ENCODE measurements at regions not wholly inside any gene's neighbourhood (a gene's known extent, or its start where the extent isn't known, plus 50 kb on each side); places are given as distances from the start of the nearest gene placed in this dataset.

DNA sequence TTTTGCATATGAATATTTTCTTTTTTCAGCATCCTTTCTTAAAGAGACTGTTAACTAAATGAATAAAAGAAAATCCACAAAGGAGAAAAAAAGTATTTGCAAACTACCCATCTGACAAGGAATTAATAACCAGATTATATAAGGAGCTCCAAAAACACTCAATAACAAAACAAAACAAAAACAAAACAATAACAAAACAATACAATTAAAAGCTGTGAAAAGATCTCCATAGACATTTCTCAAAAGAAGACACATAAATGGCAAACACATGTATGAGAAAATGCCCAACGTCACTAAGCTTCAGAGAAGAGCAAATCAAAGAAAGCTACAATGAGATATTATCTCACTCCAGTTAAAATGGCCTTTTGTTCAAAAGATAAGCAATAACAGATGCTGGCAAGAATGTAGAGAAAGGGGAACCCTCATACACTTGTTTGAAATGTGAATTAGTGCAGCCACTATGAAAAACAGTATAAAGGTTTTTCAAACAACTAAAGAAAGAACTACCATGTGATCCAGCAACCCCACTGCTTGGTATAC is 1310.0 kb upstream of the EYS start:
- H3K4me1 ChIP-seq (ENCODE audit: low read length): no peaks in the 10 kb centered on the region
- no peak overlapping the region for H3K27ac ChIP-seq (ENCODE audit: low read length)
- no peak for TF ChIP-seq EZH2phosphoT487 (IDR thresholded peaks at IDR 0.05; ENCODE audit: low read depth)
- TF ChIP-seq, protein P1, sequence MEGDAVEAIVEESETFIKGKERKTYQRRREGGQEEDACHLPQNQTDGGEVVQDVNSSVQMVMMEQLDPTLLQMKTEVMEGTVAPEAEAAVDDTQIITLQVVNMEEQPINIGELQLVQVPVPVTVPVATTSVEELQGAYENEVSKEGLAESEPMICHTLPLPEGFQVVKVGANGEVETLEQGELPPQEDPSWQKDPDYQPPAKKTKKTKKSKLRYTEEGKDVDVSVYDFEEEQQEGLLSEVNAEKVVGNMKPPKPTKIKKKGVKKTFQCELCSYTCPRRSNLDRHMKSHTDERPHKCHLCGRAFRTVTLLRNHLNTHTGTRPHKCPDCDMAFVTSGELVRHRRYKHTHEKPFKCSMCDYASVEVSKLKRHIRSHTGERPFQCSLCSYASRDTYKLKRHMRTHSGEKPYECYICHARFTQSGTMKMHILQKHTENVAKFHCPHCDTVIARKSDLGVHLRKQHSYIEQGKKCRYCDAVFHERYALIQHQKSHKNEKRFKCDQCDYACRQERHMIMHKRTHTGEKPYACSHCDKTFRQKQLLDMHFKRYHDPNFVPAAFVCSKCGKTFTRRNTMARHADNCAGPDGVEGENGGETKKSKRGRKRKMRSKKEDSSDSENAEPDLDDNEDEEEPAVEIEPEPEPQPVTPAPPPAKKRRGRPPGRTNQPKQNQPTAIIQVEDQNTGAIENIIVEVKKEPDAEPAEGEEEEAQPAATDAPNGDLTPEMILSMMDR (IDR thresholded peaks at IDR 0.05; ENCODE audit: low read depth, low read length): no peak
- H2AFZ ChIP-seq (ENCODE audit: low read depth, low read length): no peak overlapping the region
- H3K9me3 ChIP-seq (ENCODE audit: insufficient read depth, low read length): no peaks in the 10 kb centered on the region
- no peaks in the 10 kb centered on the region for H3K27me3 ChIP-seq (ENCODE audit: low read depth, low read length)
- no peaks in the 10 kb centered on the region for H4K20me1 ChIP-seq (ENCODE audit: insufficient read depth, low read length)
- no peak overlapping the region for H3K9ac ChIP-seq (ENCODE audit: low read length)
- no peaks in the 10 kb centered on the region for H3K36me3 ChIP-seq (replicated peaks; ENCODE audit: low read depth, low read length)
- H3K4me2 ChIP-seq (ENCODE audit: low read length): no peak overlapping the region
- no peaks in the 10 kb centered on the region for H3K79me2 ChIP-seq (ENCODE audit: low read length)
- no peak overlapping the region for H3K4me3 ChIP-seq (ENCODE audit: low read length)

DNA sequence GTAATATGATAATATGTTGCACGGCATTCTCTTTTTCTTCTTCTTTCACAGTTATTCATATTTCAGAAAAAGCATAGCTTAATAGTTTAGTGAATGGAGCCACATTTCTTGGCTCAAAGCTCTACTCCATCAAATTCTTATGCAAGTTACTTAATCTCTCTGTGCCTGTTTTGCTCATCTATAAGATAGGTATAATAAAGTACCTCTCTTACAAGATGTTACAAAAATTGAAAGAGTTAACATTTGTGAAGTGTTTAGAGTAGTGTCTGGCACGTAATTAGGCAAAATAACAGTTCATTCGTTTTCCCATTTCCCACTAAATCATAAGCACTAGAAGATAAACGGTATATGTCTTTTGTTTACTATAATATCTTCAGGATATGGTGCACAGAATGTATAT is 1304.4 kb upstream of the EYS start:
- TF ChIP-seq, protein P1 (IDR thresholded peaks at IDR 0.05; ENCODE audit: low read depth, low read length): no peak
- TF ChIP-seq EZH2phosphoT487 (IDR thresholded peaks at IDR 0.05; ENCODE audit: low read depth): no peak
- H3K27me3 ChIP-seq (ENCODE audit: low read depth, low read length): no peaks in the 10 kb centered on the region
- no peak overlapping the region for H3K9ac ChIP-seq (ENCODE audit: low read length)
- no peak overlapping the region for H3K27ac ChIP-seq (ENCODE audit: low read length)
- no peak overlapping the region for H3K4me3 ChIP-seq (ENCODE audit: low read length)
- no peaks in the 10 kb centered on the region for H3K4me1 ChIP-seq (ENCODE audit: low read length)
- H4K20me1 ChIP-seq (ENCODE audit: insufficient read depth, low read length): no peaks in the 10 kb centered on the region
- no peaks in the 10 kb centered on the region for H3K36me3 ChIP-seq (replicated peaks; ENCODE audit: low read depth, low read length)
- H3K79me2 ChIP-seq (ENCODE audit: low read length): no peaks in the 10 kb centered on the region
- no peak overlapping the region for H3K4me2 ChIP-seq (ENCODE audit: low read length)
- no peaks in the 10 kb centered on the region for H3K9me3 ChIP-seq (ENCODE audit: insufficient read depth, low read length)
- H2AFZ ChIP-seq (ENCODE audit: low read depth, low read length): no peak overlapping the region

DNA sequence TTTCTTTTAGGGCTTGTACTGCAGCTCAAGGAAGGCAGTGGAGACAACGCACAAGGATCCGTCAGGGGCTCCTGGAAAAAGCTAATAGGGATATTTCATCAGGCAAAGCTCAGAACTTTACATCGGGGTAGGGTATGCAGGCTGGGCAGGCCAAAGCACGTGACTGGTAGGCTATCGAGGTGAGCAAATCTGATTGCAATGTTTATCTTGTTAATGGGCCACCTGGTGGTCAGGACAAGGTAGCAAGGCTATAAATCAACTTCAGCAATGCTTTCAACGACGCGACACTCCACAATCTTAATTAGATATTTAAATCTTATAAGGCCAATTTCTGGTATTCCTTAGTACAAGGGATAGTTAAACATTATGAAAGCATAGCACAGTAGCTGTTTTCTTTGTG is 1302.8 kb upstream of the EYS start:
- TF ChIP-seq, protein P1 (IDR thresholded peaks at IDR 0.05; ENCODE audit: low read depth, low read length): peak; percentile 48
- TF ChIP-seq EZH2phosphoT487 (IDR thresholded peaks at IDR 0.05; ENCODE audit: low read depth): no peak

DNA sequence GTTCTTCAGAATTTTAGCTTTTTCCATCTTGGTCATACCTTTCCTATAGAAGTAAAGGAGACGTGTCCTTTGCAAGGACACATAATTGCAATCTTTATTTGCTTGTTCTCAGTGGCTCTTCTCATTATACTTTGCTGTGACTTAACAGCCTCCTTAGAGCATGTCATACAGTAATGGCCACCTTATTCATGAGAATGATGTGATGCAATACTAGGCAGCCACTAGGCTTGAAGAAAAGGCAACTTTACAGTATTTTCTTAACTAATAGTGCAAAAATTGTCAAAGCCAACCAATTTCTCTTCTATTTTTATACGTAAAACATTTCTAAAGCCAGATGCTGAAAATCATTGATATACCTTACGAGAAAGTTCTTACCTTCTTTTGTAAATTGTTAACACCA is 1296.8 kb upstream of the EYS start:
- H3K79me2 ChIP-seq (ENCODE audit: low read length): no peaks in the 10 kb centered on the region
- TF ChIP-seq, protein P1 (IDR thresholded peaks at IDR 0.05; ENCODE audit: low read depth, low read length): no peak
- TF ChIP-seq EZH2phosphoT487 (IDR thresholded peaks at IDR 0.05; ENCODE audit: low read depth): no peak
- no peak overlapping the region for H3K4me3 ChIP-seq (ENCODE audit: low read length)
- no peaks in the 10 kb centered on the region for H3K27me3 ChIP-seq (ENCODE audit: low read depth, low read length)
- H4K20me1 ChIP-seq (ENCODE audit: insufficient read depth, low read length): no peaks in the 10 kb centered on the region
- H2AFZ ChIP-seq (ENCODE audit: low read depth, low read length): no peak overlapping the region
- no peaks in the 10 kb centered on the region for H3K36me3 ChIP-seq (replicated peaks; ENCODE audit: low read depth, low read length)
- no peaks in the 10 kb centered on the region for H3K4me1 ChIP-seq (ENCODE audit: low read length)
- H3K4me2 ChIP-seq (ENCODE audit: low read length): no peak overlapping the region
- H3K27ac ChIP-seq (ENCODE audit: low read length): no peak overlapping the region
- no peaks in the 10 kb centered on the region; the same call in 1 of the 2 replicates for H3K9me3 ChIP-seq (ENCODE audit: insufficient read depth, low read length)
- H3K9ac ChIP-seq (ENCODE audit: low read length): no peak overlapping the region

More for the DNA sequence above, 1302.8 kb upstream of the EYS start:
- Histone ChIP-seq H3K79me2 (ENCODE audit: low read length) (no peaks in the 10 kb centered on the region), H3K4me2 (ENCODE audit: low read length) (no peak overlapping the region), H3K27ac (ENCODE audit: low read length) (no peak overlapping the region), H3K9me3 (ENCODE audit: insufficient read depth, low read length) (no peaks in the 10 kb centered on the region), H3K36me3 (replicated peaks; ENCODE audit: low read depth, low read length) (no peaks in the 10 kb centered on the region), H4K20me1 (ENCODE audit: insufficient read depth, low read length) (no peaks in the 10 kb centered on the region), H2AFZ (ENCODE audit: low read depth, low read length) (peak overlapping the region; percentile 79), H3K4me3 (ENCODE audit: low read length) (no peak overlapping the region), H3K9ac (ENCODE audit: low read length) (no peak overlapping the region), H3K4me1 (ENCODE audit: low read length) (no peaks in the 10 kb centered on the region), H3K27me3 (ENCODE audit: low read depth, low read length) (no peaks in the 10 kb centered on the region)
